H1 (cell line): ENCODE measurements at regions not wholly inside any gene's neighbourhood (a gene's known extent, or its start where the extent isn't known, plus 50 kb on each side); places are given as distances from the start of the nearest gene placed in this dataset.

Experiments used
- ATF2 ChIP-seq: IDR thresholded peaks from 2 replicates; pipeline ENCODE4 v1.6.1; 2012; ENCODE audit warnings: low read length, inconsistent platforms
- BCL11A ChIP-seq, 2 experiments: IDR thresholded peaks; one replicate each; pipeline ENCODE4 v1.6.1; 2011; ENCODE audit warnings: low read depth in 2 of 2, low read length in 2 of 2, mild to moderate bottlenecking in 2 of 2
- EP300 ChIP-seq, 2 experiments: IDR thresholded peaks; 1 replicate in 1 of 2; 2 replicates in 1 of 2; pipeline ENCODE4 v1.6.1; 2011 to 2012; ENCODE audit warnings: low read depth in 2 of 2, low read length in 2 of 2, mild to moderate bottlenecking in 2 of 2, borderline replicate concordance in 1 of 2, inconsistent platforms in 1 of 2, moderate library complexity in 1 of 2
- SAP30 ChIP-seq: fragments of 300-600 bp; sonication (generic); IDR thresholded peaks from 2 replicates; pipeline ENCODE4 v1.7.1; 2012; ENCODE audit warnings: low read length, moderate library complexity, mild to moderate bottlenecking, inconsistent platforms; ENCODE audit not compliant: insufficient read depth, insufficient replicate concordance
- SIX5 ChIP-seq: IDR thresholded peaks from 2 replicates; pipeline ENCODE4 v1.6.1; 2011; ENCODE audit warnings: mild to moderate bottlenecking, low read depth, low read length
- SRF ChIP-seq: IDR thresholded peaks from 2 replicates; pipeline ENCODE4 v1.6.1; 2011; ENCODE audit warnings: mild to moderate bottlenecking, low read depth, low read length, moderate library complexity
- TAF1 ChIP-seq: IDR thresholded peaks from 2 replicates; pipeline ENCODE4 v1.6.1; 2011; ENCODE audit warnings: mild to moderate bottlenecking, low read depth, low read length

- TF ChIP-seq SAP30 (no peak), SRF (no peak), TAF1 (no peak), ATF2 (no peak), EP300 (IDR thresholded peaks at IDR 0.05; ENCODE audit: borderline replicate concordance in 1 of 2, low read depth in 2 of 2, low read length in 2 of 2) (no peak), SIX5 (no peak), BCL11A (IDR thresholded peaks at IDR 0.05; ENCODE audit: low read depth in 2 of 2, low read length in 2 of 2) (no peak)
Measured at GRCh38 chr2:41420872-41421271, 626.9 kb upstream of the PKDCC start (continued).
